Heart left ventricle (tissue), 13 donors: ENCODE measurements at regions not wholly inside any gene's neighbourhood (a gene's known extent, or its start where the extent isn't known, plus 50 kb on each side); places are given as distances from the start of the nearest gene placed in this dataset.

Experiments
- CTCF ChIP-seq, 12 donors: fragments of 200-600 bp; sonication (generic) in 4 of 12; IDR thresholded peaks; one replicate each; pipeline versions ENCODE4 v1.5.0 to v1.8.0; 2018 to 2022; ENCODE audit warnings: antibody characterized with exemption in 12 of 12, mild to moderate bottlenecking in 5 of 12
- POLR2A ChIP-seq, 2 donors: fragments of 450-650 bp; IDR thresholded peaks; one replicate each; pipeline ENCODE4 v1.6.1; 2017; ENCODE audit warnings: antibody characterized with exemption in 2 of 2, mild to moderate bottlenecking in 2 of 2, moderate library complexity in 2 of 2
- donor health status: ischemic (EF 13 %, LVEDD 7.1; RV severe dilation, severe dysfunction).
- donor health status: DM: no; HTN: yes; CAD: no.
- donor health status: DM: no; HTN: no; CAD: no.
- donor health status: ischemic (EF 25% LVEDD 6.9; RV normal size, moderate dysfunction).
- donor health status: ischemic (EF 25% LVEDD 5.7; RV mildly dilated, moderate dysfunction).
- donor health status: ischemic (EF 35%, LVEDD 5.7; RV mildly dilated, moderate dysfunction).
- donor health status: nonischemic (EF 11% LVEDD 7.7; RV severe dilation, severe dysfunction).
- donor health status: DM: yes; HTN: yes; CAD: no.
- donor health status: PGD.
- donor health status: ischemic (EF 29% LVEDD 5.4; RV normal size, mild dysfunction).
- donor health status: nonischemic (EF 23%, LVEDD 6.1; RV moderate dilation, normal function).

- no peak for TF ChIP-seq CTCF (IDR thresholded peaks at IDR 0.05)
- TF ChIP-seq POLR2A (IDR thresholded peaks at IDR 0.05): no peak
These were observed 228.9 kb downstream of the TTC8 start for GRCh38 chr14:89053303-89053702.
